ENCODE measurements at regions not wholly inside any gene's neighbourhood (a gene's known extent, or its start where the extent isn't known, plus 50 kb on each side); places are given as distances from the start of the nearest gene placed in this dataset.

GRCh38 chr15:39285663-39286062 lies 295.2 kb upstream of the THBS1 start:
- TF ChIP-seq GATA2 (IDR thresholded peaks at IDR 0.05; ENCODE audit: low read depth, low read length) = no peak
- TF ChIP-seq GATA3 (IDR thresholded peaks at IDR 0.05; ENCODE audit: low read depth, low read length) = no peak

All from SH-SY5Y (cell line).